ENCODE measurements at regions not wholly inside any gene's neighbourhood (a gene's known extent, or its start where the extent isn't known, plus 50 kb on each side); places are given as distances from the start of the nearest gene placed in this dataset.
"Not testable (repeated sequence)": the region's sequence is repeated elsewhere in the genome, so short reads cannot be mapped to it uniquely, and the experiment has no call there.

DNA sequence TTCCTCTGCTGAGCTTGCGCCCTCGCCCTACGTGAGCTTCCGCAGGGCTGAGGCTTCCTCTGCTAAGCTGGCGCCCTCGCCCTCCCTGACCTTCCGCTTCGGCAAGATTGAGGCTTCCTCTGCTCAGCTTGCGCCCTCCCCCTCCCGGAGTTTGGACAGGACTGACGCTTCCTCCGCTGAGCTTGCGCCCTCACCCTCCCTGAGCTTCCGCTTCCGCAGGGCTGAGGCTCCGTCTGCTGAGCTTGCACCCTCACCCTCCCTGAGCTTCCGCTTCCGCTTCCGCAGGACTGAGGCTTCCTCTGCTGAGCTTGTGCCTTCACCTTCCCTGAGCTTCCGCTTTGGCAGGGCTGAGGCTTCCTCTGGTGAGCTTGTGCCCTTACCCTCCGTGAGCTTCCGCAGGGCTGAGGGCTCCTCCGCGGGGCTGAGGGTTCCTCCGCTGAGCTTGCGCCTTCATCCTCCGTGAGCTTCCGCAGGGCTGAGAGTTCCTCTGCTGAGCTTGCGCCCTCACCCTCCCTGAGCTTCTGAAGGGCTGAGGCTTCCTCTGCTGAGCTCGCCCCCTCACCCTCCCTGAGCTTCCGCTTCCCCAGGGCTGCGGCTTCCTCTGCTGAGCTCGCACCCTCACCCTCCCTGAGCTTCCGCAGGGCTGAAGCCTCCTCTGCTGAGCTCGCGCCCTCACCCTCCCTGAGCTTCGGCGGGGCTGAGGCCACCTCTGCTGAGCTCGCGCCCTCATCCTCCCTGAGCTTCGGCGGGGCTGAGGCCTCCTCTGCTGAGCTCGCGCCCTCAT lies 753.6 kb upstream of the TPTE start:
- DNase-seq: peak in 1 of 3 experiments; percentile 35

- not testable (repeated sequence) for DNase-seq
Observed at GRCh38 chr21:9768376-9769130, 752.8 kb upstream of the TPTE start.

DNA sequence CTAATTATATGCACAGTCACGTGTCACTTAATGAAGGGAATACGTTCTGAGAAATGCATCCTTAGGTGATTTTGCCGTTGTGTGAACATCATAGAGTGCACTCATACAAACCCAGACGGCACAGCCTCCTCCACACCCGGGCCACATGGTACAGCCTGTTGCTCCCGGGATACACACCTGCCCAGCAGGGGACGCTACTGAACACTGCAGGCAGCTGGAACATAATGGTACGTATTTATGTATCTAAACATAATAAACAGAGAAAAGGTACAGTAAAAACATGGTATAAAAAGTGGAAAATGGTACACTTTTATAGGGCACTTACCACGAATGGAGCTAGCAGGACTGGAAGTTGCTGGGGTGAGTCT lies 752.3 kb upstream of the TPTE start:
- DNase-seq: not testable (repeated sequence)

DNA sequence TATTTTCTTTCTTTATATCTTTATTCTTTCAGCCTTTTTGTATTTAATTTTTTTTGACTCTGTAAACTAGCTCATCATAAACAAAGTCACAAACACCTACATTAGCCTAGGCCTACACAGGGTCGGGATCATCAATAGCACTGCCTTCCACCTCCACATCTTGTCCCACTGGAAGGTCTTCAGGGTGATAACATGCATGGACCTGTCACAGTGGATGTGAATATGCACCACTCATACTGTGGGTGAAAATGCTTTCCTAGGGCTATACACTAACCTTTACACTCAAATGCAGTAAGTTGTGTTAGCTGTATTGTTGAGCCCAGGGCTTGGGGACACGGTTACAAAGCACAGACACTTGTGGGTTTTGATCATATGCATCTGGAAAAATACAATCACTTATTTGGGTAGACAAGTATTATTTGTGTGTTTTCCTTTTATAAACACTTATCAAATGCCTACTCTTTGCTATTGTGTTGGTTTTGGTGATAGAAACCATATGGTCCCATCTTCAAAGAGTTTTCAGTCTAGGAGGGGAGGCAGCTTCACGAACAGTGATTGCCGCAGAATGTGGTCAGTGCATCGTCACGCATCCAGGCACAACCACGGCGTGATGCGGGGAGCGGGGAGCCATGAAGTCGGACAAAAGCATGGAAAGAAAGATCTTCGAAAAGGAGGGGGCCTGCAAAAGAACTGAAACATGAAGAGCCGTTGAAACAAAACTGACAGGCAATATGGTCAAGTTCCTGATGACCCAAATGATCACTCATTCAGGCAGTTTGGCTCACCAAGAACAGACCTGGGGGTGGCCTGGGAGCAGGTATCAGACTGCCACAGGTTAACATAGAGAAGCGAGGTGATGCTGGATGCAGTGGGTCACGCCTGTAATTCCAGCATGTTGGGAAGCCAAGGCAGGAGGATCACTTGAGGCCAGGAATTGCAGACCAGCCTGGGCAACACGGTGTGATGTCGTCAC lies 751.4 kb upstream of the TPTE start:
- not testable (repeated sequence) for DNase-seq

- not testable (repeated sequence) for DNase-seq
Observed at GRCh38 chr21:9771466-9772347, 749.7 kb upstream of the TPTE start.

- no peak for DNase-seq
Observed at GRCh38 chr21:9772348-9772672, 749.1 kb upstream of the TPTE start.

DNA sequence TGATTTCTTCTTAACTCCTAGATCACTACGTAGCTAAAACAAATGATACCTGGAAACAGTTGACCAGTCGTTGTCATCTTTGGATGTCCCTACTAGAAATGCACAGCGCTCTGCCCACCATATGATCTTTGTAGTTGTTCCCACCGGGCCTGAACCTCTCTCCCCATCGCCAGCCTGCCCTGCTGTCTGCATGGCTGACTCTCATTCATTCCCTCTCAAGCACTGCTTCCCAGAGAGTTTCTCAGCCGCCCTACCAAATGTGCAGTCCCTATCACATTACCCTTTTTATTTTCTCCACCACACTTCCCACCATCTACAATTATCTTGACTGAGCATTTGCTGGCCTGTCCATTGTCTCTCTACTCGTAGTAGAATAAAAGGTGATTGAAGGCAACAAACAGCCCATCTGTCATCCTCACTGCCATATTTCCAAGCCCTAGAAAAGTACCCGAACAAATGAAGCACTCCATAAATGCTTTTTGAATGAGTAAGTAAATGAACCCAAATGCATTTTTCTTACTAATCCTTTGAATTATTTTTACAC lies 748.4 kb upstream of the TPTE start:
- not testable (repeated sequence) for DNase-seq

DNA sequence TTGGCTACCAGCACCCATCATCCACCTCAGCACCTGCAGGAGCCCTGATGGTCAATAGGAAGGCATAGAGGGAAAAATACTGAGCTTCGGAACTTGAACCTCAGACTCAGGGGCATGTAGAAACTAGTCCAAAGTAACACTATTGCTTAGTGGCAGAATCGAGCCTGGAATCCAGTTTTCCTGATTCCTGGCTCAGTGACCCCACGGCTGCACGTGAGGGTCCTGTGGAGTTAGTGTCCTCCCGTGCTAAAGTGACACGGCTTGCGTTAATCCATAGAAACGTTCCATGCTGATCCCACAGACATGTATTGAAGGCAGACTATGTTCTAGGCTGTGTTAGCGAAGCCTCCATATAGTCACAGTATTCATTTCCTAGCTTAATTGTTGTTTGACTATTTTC lies 747.0 kb upstream of the TPTE start:
- DNase-seq: no peak

DNA sequence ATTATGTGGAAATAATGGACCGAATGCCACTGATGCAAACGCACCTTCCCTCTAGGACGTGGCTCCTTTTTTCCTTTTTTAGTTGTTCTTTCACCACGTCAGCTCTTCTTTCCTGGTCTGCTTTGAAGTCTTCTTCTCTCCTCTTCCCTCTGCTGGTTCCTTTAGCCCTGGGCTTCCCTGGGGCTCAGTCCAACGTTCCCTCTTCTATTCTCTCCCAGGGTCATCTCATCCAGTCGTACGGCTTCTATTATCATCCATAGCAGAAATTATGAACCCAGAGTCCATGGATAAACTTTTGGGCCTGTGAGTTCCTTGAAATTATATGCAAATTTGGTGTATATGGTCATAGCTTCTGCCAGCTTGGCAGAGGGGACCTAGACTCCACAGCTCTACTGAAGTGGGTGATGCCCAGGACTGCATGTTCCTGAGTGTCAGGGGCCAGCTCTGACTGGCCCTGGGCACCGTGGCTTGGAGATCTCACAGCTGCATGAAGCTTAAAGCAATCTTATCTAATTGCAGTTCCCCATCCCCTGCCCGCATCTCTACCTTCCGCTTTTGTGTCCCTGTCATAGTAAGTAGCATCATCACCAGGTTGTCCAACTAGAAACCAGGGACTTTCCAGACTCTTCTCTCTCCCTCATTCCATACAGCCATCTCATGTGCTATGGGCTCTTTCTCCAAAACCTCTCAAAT lies 746.3 kb upstream of the TPTE start:
- DNase-seq: not testable (repeated sequence)

- DNase-seq: not testable (repeated sequence)
Observed at GRCh38 chr21:9775877-9776276, 745.5 kb upstream of the TPTE start.

DNA sequence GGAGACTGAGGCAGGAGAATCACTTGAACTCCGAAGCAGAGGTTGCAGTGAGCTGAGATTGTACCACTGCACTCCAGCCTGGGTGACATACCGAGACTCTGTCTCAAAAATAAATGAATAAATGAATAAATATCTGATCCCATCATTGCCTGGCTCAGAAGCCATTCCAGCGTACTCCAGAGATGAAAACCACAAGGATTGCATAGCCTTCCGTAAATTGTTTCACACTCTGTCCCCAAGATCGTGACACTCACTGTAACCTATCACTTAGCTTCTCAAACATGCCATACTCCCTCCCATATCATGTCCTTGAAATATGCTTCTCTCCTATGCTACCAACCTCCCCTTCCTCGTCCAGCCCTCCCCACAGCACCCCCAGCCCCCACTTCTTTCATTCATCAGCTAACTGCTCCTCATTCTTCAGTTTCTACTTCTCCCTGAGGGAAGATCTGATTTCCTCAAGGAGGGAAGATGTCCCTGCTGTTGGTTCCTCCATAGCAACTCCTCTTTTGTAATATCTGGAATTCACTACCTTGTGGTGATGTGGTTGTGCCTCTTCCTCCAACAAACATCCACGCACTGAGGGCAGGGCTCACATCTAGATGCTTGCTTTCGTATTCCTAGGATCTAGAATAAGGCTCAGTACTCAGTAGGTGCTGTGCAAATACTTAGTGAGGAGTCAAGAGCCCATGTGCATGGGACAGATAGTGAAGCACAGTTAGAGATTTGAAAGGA lies 744.9 kb upstream of the TPTE start:
- not testable (repeated sequence) for DNase-seq

DNA sequence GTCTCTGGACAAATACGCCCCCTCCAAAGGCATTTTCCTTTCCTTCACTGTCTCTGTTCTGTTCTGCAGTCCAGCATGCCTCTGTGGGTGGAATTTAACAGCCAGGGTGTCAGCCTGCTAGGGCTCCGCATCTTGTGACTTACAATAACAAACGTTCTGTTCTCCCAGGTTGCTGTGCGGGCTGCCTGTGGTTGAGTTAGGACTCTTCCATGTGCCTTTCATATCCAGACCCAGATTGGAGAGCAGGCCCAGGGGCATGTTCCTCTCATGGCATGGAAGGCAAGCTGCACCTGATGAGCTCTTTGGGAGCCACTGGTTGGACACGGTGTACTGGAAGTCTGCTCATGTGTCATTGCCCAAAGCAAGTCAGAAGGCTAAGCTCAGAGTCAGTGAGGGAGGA lies 742.8 kb upstream of the TPTE start:
- DNase-seq: not testable (repeated sequence)

GRCh38 chr21:9780441-9780937 lies 740.9 kb upstream of the TPTE start:
- DNase-seq: no peak

DNA sequence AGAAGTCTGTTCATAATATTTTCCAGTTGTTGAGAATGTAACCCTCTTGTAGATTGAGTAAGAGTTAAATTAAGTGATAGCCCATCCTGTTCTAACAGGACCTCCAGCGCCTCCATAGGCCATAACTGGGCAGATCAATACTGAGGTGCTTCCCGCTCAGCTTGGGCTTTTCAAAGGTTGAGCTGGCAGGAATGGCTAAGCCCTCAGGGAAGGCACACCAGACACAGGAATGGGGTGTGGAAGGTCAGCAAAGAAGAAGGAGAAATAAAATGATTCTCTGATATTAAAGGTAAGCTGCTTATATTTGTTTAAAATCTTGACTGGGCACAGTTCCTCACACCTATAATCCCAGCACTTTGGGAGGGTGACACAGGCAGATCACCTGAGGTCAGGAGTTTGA lies 737.8 kb upstream of the TPTE start:
- DNase-seq: not testable (repeated sequence)

DNA sequence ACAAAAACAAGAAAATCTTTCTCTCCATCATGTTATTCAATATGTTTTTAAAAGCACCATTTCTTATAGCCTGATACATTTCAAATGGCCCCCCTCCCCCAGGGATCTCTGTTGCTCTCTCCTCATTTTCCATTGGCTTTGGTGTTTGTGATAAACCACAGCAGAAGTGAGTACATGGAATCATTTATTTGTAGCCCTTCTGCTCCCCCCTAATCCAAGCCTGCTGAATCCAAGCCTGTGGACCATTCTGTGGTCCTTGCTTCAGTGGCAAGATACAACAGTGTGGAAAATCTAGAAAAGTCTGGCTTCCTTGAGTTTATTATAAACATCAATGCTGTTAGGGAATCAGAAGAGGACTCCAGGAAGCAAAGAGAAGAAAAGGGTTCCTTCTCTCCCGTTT lies 737.2 kb upstream of the TPTE start:
- not testable (repeated sequence) for DNase-seq

DNA sequence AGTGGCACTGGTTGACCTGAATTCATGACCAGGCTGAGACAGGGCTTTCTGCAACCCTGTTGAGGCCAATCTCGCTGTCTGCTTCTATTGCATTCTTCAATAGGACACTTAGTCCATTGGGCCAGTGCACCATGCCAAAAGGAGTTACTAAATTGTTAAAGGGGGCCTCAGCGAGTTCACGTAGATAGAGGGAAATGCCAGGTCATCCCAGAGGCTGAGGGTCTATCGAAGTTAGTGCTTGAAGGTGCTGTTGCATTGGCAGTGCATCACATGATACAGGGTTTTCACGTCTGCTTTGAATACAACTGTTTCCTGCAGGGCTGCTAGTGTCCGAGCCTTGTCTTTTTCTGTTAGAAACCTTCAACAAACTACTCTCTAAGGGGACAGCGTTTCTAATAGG lies 735.3 kb upstream of the TPTE start:
- DNase-seq: not testable (repeated sequence)

- DNase-seq: not testable (repeated sequence)
Observed at GRCh38 chr21:9788281-9788680, 733.1 kb upstream of the TPTE start.

DNA sequence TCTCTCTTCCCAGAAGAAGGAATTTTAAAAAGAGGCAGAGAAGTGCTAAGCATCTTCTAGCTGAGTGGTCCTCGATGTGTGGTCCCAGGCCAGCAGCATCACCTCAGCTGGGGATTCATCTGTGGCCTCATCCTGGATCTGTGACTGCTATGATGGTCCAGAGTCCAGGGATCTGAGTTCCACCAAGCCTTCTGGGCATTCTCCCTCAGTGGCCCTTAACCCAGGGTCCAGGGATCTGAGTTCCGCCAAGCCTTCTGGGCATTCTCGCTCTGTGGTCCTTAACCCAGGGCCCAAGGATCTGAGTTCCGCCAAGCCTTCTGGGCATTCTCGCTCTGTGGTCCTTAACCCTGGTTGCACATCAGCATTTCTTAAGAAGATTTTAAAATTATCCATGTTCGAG lies 731.0 kb upstream of the TPTE start:
- not testable (repeated sequence) for DNase-seq

- DNase-seq: not testable (repeated sequence)
Observed at GRCh38 chr21:9791453-9791852, 729.9 kb upstream of the TPTE start.

DNA sequence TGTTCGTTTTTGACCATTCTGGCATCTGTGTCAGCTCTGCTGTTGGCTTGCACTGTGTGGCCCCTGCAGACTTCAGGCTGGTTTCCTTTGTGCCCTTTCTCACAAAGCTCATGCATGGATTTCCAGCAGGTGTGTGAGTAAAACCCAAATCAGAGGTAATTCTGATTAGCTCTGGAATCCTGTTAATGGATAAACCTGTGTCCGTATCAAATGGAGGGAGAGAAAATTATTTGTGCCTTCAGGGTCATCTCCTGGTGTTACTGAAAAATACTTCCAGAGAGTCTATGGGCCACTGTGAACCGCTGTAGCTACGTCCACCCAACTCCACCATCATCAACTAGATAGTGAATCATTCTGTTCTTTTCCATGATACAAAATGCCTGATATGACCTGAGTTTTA lies 726.1 kb upstream of the TPTE start:
- not testable (repeated sequence) for DNase-seq

All from NCI-H1417 (cell line).